HG03521 (cell line): ENCODE measurements at regions not wholly inside any gene's neighbourhood (a gene's known extent, or its start where the extent isn't known, plus 50 kb on each side); places are given as distances from the start of the nearest gene placed in this dataset.
"Not testable (repeated sequence)": the region's sequence is repeated elsewhere in the genome, so short reads cannot be mapped to it uniquely, and the experiment has no call there.

Source experiments
- ATAC-seq: cut with Tn5 transposase; IDR thresholded peaks from one replicate; pipeline ENCODE4 v1.9.1; 2021; ENCODE audit warnings: mild to moderate bottlenecking, moderate library complexity; ENCODE audit not compliant: unreplicated experiment

- ATAC-seq: no peak
Observed at GRCh38 chr1:81307786-81308185, 492.9 kb upstream of the ADGRL2 start.

- ATAC-seq: no peak
Observed at GRCh38 chr1:81305997-81306452, 494.7 kb upstream of the ADGRL2 start.

GRCh38 chr1:81304187-81304586 lies 496.5 kb upstream of the ADGRL2 start:
- no peak for ATAC-seq

- no peak for ATAC-seq
Observed at GRCh38 chr1:81299892-81300291, 500.8 kb upstream of the ADGRL2 start.

GRCh38 chr1:81298266-81298665 lies 502.5 kb upstream of the ADGRL2 start:
- no peak for ATAC-seq

- ATAC-seq: no peak
Observed at GRCh38 chr1:81296601-81297000, 504.1 kb upstream of the ADGRL2 start.

- ATAC-seq: no peak
Observed at GRCh38 chr1:81290326-81290725, 510.4 kb upstream of the ADGRL2 start.

GRCh38 chr1:81288689-81289088 lies 512.0 kb upstream of the ADGRL2 start:
- ATAC-seq: no peak

GRCh38 chr1:81287411-81288080 lies 513.2 kb upstream of the ADGRL2 start:
- ATAC-seq: no peak

GRCh38 chr1:81270051-81270450 lies 530.7 kb upstream of the ADGRL2 start:
- no peak for ATAC-seq

GRCh38 chr1:81264976-81265375 lies 535.8 kb upstream of the ADGRL2 start:
- ATAC-seq: no peak

- ATAC-seq: no peak
Observed at GRCh38 chr1:81259625-81260411, 540.9 kb upstream of the ADGRL2 start.

- no peak for ATAC-seq
Observed at GRCh38 chr1:81254560-81254959, 546.2 kb upstream of the ADGRL2 start.

GRCh38 chr1:81254068-81254467 lies 546.7 kb upstream of the ADGRL2 start:
- no peak for ATAC-seq

- no peak for ATAC-seq
Observed at GRCh38 chr1:81252471-81253151, 548.1 kb upstream of the ADGRL2 start.

GRCh38 chr1:81250825-81251224 lies 549.9 kb upstream of the ADGRL2 start:
- ATAC-seq: not testable (repeated sequence)

GRCh38 chr1:81245084-81245715 lies 555.5 kb upstream of the ADGRL2 start:
- not testable (repeated sequence) for ATAC-seq

GRCh38 chr1:81244612-81245011 lies 556.1 kb upstream of the ADGRL2 start:
- not testable (repeated sequence) for ATAC-seq

GRCh38 chr1:81242103-81242502 lies 558.6 kb upstream of the ADGRL2 start:
- no peak for ATAC-seq

- no peak for ATAC-seq
Observed at GRCh38 chr1:81238129-81238528, 562.6 kb upstream of the ADGRL2 start.

GRCh38 chr1:81237473-81238089 lies 563.2 kb upstream of the ADGRL2 start:
- ATAC-seq: no peak
